Astrocyte of the cerebellum (primary cell): ENCODE measurements at regions not wholly inside any gene's neighbourhood (a gene's known extent, or its start where the extent isn't known, plus 50 kb on each side); places are given as distances from the start of the nearest gene placed in this dataset.
"Not testable (repeated sequence)": the region's sequence is repeated elsewhere in the genome, so short reads cannot be mapped to it uniquely, and the experiment has no call there.

Source experiments
- DNase-seq: peaks from one replicate; pipeline ENCODE4 v3.0.0-alpha.2; 2011; ENCODE audit warnings: low read depth
- H3K4me3 ChIP-seq: 2 replicates; pipeline ENCODE4 v1.5.1; 2011; ENCODE audit warnings: mild to moderate bottlenecking, low read depth, low read length, moderate library complexity
- in situ Hi-C: cut with HindIII; loops from 2 replicates; pipeline ENCODE4 v1.10.0; 2017; ENCODE audit warnings: low sequenced_read_pairs
- TF ChIP-seq, protein P1 (sequence below): IDR thresholded peaks from 2 replicates; pipeline ENCODE4 v1.5.1; 2012; ENCODE audit warnings: low read length, low read depth, moderate library complexity, mild to moderate bottlenecking; ENCODE audit errors: missing control alignments

DNA sequence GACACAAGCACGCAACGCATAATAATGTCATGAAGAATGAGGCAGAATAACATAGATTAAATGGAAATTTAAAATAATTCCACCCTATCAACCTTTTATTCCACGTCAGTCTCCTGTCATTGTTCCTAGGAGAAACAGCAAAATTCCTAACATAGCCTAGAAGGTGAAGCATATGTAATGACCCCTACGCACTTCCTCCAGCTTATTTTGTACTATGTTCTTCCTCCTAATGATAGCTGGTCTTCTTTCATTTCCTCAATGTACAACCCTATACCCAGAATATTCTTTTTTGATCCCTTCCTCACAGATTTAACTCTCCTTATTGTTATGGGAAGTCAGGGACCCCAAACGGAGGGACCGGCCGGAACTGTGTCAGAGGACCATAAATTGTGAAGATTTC, 122.0 kb upstream of the CARMIL1 start:
- H3K4me3 ChIP-seq: no peak overlapping the region
- in situ Hi-C loops: no loop called here
- TF ChIP-seq, protein P1, sequence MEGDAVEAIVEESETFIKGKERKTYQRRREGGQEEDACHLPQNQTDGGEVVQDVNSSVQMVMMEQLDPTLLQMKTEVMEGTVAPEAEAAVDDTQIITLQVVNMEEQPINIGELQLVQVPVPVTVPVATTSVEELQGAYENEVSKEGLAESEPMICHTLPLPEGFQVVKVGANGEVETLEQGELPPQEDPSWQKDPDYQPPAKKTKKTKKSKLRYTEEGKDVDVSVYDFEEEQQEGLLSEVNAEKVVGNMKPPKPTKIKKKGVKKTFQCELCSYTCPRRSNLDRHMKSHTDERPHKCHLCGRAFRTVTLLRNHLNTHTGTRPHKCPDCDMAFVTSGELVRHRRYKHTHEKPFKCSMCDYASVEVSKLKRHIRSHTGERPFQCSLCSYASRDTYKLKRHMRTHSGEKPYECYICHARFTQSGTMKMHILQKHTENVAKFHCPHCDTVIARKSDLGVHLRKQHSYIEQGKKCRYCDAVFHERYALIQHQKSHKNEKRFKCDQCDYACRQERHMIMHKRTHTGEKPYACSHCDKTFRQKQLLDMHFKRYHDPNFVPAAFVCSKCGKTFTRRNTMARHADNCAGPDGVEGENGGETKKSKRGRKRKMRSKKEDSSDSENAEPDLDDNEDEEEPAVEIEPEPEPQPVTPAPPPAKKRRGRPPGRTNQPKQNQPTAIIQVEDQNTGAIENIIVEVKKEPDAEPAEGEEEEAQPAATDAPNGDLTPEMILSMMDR: no peak
- no peak for DNase-seq

DNA sequence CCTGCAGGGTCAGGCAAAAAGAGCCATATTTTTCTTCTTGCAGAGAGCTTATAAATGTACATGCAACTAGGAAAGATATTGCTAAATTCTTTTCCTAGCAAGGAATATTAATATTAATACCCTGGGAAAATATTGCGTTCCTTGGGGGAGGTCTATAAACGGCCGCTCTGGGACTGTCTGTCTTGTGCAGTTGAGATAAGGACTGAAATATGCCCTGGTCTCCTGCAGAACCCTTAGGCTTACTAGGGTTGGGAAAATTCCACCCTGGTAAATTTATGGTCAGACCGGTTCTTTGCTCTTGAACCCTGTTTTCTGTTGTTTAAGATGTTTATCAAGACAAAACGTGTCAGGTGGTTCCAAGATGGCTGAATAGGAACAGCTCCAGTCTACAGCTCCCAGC, 121.3 kb upstream of the CARMIL1 start:
- TF ChIP-seq, protein P1: no peak
- H3K4me3 ChIP-seq: no peak overlapping the region
- in situ Hi-C loops: no loop called here
- DNase-seq: no peak

- H3K4me3 ChIP-seq, in situ Hi-C loops, DNase-seq: not testable (repeated sequence)
Measured at GRCh38 chr6:25160134-25160533, 119.0 kb upstream of the CARMIL1 start.

DNA sequence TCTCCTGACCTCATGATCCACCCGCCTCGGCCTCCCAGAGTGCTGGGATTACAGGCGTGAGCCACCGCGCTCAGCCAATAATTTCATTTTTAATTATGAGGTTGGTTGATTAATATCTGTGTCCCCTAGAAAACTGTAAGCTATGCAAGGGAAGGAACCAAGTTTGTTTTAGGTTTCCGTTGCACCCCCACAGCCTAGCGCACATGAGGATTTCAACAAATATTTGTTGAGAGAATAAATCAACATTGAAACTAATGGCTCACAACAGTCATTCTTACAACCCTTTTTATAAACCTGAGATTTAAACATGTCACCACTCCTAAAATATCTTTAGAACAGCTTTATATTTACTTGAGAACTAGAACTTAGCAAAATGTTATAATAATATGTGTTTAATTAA, 114.0 kb upstream of the CARMIL1 start:
- in situ Hi-C loops: no loop called here
- DNase-seq: no peak
- TF ChIP-seq, protein P1: no peak
- H3K4me3 ChIP-seq: no peak overlapping the region

DNA sequence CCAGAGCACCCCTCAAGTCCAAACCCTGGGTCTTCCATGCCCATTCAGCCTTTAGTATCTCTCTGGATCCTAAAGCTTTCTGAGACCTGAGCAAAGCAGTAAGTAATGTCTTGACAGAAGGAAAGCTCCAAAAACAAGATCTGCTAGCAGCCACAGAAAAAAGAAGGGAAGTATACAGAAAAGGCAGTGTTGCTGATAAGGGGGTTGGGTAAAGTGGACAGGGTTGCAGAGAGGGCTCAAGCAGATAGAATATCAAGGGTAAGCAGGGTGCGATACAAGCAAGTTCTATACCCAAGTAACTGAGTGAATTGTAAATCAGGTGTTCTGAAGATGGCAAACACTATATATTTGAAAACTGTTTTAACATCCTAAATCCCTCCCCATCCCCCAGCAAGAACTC, 113.4 kb upstream of the CARMIL1 start:
- TF ChIP-seq, protein P1: no peak
- in situ Hi-C loops: no loop called here
- no peak overlapping the region for H3K4me3 ChIP-seq
- no peak for DNase-seq

DNA sequence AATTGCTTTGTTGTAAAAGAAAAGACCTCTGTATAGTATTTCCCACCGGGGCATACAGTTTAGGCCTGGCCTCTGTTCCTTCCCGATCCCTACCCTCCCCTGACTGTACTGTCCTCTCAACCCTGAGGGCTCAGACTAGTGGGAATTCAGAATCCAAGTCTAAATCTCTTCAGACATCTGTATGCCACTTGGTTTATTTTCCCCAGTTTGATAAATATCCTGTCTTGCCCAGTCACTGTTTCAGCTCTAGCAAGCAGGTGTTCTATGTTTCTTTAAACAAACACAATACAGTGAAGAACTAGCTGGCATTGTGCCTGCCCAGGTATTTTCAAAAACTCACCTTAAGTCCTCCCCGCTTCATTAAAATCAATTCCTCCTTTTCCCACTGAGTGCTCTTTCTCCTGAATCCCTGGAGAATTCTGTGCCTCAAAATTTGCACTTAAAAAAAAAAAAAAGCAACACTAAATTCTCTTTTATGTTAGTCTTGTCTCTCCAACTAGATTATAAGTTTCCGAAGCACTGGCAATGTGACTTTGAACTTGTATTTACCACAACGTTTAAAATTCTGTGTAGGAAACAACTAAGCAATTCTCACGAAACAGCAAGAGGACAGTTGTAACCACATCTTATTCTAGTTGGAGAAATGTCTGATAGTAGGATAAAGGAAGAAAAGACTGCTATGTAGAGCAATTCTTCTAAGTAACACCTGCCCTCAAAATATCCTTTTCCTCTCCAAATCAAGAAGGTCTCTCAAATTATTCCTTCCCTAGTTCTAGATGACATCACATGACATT, 112.0 kb upstream of the CARMIL1 start:
- in situ Hi-C loops: no loop called here
- DNase-seq: no peak
- TF ChIP-seq, protein P1: no peak
- H3K4me3 ChIP-seq: no peak overlapping the region

DNA sequence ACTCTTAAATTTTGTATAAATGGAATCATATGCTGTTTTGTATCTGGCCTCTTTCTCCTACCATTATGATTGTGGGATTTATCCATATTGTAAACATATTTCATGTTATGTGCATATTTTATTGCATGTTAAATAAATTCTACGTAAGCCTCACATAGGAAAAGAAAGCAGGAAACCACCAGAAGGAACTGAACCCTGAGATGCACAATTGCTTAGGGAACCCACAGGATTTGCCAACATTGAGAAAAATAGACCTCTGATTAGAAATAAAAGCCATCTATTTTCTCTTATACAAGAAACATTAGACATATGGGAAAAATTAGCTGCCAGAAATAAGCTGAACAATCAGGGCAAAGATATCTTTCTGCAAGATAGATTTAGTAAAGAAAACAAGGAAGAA, 111.2 kb upstream of the CARMIL1 start:
- DNase-seq: no peak
- no peak overlapping the region for H3K4me3 ChIP-seq
- in situ Hi-C loops: no loop called here
- TF ChIP-seq, protein P1: no peak
